ENCODE measurements at regions not wholly inside any gene's neighbourhood (a gene's known extent, or its start where the extent isn't known, plus 50 kb on each side); places are given as distances from the start of the nearest gene placed in this dataset.

GRCh38 chr7:73918926-73919693, 58.2 kb downstream of the TMEM270 start:
- TF ChIP-seq POLR2A (IDR thresholded peaks at IDR 0.05) (no peak), CTCF (IDR thresholded peaks at IDR 0.05) (no peak), EP300 (IDR thresholded peaks at IDR 0.05) (no peak)
